PC-3 (cell line): ENCODE measurements at regions not wholly inside any gene's neighbourhood (a gene's known extent, or its start where the extent isn't known, plus 50 kb on each side); places are given as distances from the start of the nearest gene placed in this dataset.

Source experiments
- ATAC-seq: fragments of 200-7000 bp; cut with Tn5 transposase; 2 replicates; pipeline ENCODE4 v1.9.1; 2020; ENCODE audit warnings: mild to moderate bottlenecking, moderate library complexity
- BruUV-seq: library from RNA; stranded (reverse); fragments of 400-500 nt; replicated peaks from 2 replicates; lab custom pipeline; 2021; lab: Mats Ljungman, UMichigan
- CTCF ChIA-PET: fragments of 300-600 bp; sonication (Branson Sonifier 250); formaldehyde crosslinking; loops from one replicate; lab custom pipeline; 2022; ENCODE audit warnings: antibody characterized with exemption; lab: Charles Lee
- POLR2A ChIA-PET: fragments of 300-600 bp; sonication (Branson Sonifier 250); formaldehyde crosslinking; loops from one replicate; lab custom pipeline; 2022; ENCODE audit warnings: antibody characterized with exemption; ENCODE audit not compliant: unreplicated experiment; lab: Charles Lee
- DNase-seq: peaks from one replicate; pipeline ENCODE4 v3.0.0-alpha.2; 2015
- H2AFZ ChIP-seq: fragments of 300-600 bp; sonication (generic); 2 replicates; pipeline ENCODE4 v1.6.0; 2016; ENCODE audit warnings: antibody characterized with exemption, low read length
- H3F3A ChIP-seq: fragments of 300-600 bp; sonication (generic); one replicate; pipeline ENCODE4 v1.6.0; 2017; ENCODE audit warnings: antibody characterized with exemption, low read length, control low read depth, mild to moderate bottlenecking; ENCODE audit not compliant: unreplicated experiment
- H3K27ac ChIP-seq: fragments of 300-600 bp; sonication (generic); 2 replicates; pipeline ENCODE4 v1.5.1; 2016; ENCODE audit warnings: mild to moderate bottlenecking, low read length
- H3K27me3 ChIP-seq: fragments of 300-600 bp; sonication (generic); 2 replicates; pipeline ENCODE4 v1.6.1; 2016; ENCODE audit warnings: low read length, mixed read lengths
- H3K36me3 ChIP-seq: fragments of 300-600 bp; sonication (generic); 2 replicates; pipeline ENCODE4 v1.6.1; 2016; ENCODE audit warnings: low read depth, mixed run types, low read length, mixed read lengths
- H3K4me1 ChIP-seq: fragments of 300-600 bp; sonication (generic); 2 replicates; pipeline ENCODE4 v1.5.1; 2016; ENCODE audit warnings: low read length; ENCODE audit not compliant: insufficient read depth
- H3K4me2 ChIP-seq: fragments of 300-600 bp; sonication (generic); 2 replicates; pipeline ENCODE4 v1.6.0; 2016; ENCODE audit warnings: low read length
- H3K4me3 ChIP-seq: fragments of 300-600 bp; sonication (generic); 2 replicates; pipeline ENCODE4 v1.5.1; 2016; ENCODE audit warnings: mild to moderate bottlenecking, low read length, mixed read lengths
- H3K79me2 ChIP-seq: fragments of 300-600 bp; sonication (generic); 2 replicates; pipeline ENCODE4 v1.6.1; 2017; ENCODE audit warnings: low read length, mixed read lengths
- H3K9ac ChIP-seq: fragments of 300-600 bp; sonication (generic); 2 replicates; pipeline ENCODE4 v1.6.0; 2016; ENCODE audit warnings: mild to moderate bottlenecking, low read length
- H3K9me2 ChIP-seq: fragments of 300-600 bp; sonication (generic); replicated peaks from 2 replicates; pipeline ENCODE4 v1.6.1; 2016; ENCODE audit warnings: mixed run types, low read length, mixed read lengths
- H3K9me3 ChIP-seq: fragments of 300-600 bp; sonication (generic); 2 replicates; pipeline ENCODE4 v1.6.1; 2016; ENCODE audit warnings: low read length, mixed read lengths
- H4K20me1 ChIP-seq: fragments of 300-600 bp; sonication (generic); 2 replicates; pipeline ENCODE4 v1.6.1; 2016; ENCODE audit warnings: low read length, mixed read lengths
- CTCF ChIP-seq: fragments of 300-600 bp; sonication (generic); conservative IDR thresholded peaks from 2 replicates; pipeline ENCODE4 v1.5.1; 2017; ENCODE audit warnings: antibody characterized with exemption, low read depth, mild to moderate bottlenecking, low read length
- EZH2 ChIP-seq: fragments of 300-600 bp; sonication (generic); IDR thresholded peaks from one replicate; pipeline ENCODE4 v1.6.1; 2017; ENCODE audit warnings: antibody characterized with exemption, mild to moderate bottlenecking, low read length; ENCODE audit not compliant: unreplicated experiment
- EZH2phosphoT487 ChIP-seq: fragments of 300-600 bp; sonication (generic); IDR thresholded peaks from 2 replicates; pipeline ENCODE4 v1.6.1; 2018; ENCODE audit warnings: mild to moderate bottlenecking, antibody characterized with exemption, low read length, borderline replicate concordance
- intact Hi-C: fragments of 100-400 bp; cut with micrococcal nuclease; formaldehyde crosslinking; loops from 2 replicates; pipeline ENCODE4 v1.9.0; 2023

GRCh38 chr4:141339966-141340365, 119.3 kb downstream of the ZNF330 start:
- Histone ChIP-seq H3K9me2 (no peaks in the 10 kb centered on the region), H3K4me2 (no peak overlapping the region), H3K4me3 (no peak overlapping the region), H3K4me1 (no peaks in the 10 kb centered on the region), H3K9me3 (no peaks in the 10 kb centered on the region), H4K20me1 (no peaks in the 10 kb centered on the region), H3K27me3 (no peaks in the 10 kb centered on the region), H3K36me3 (no peaks in the 10 kb centered on the region), H3F3A (no peaks in the 10 kb centered on the region), H3K27ac (no peak overlapping the region), H2AFZ (no peak overlapping the region), H3K79me2 (no peaks in the 10 kb centered on the region), H3K9ac (no peak overlapping the region)
- ATAC-seq (no peak), DNase-seq (peak; percentile 44)
- intact Hi-C loops, result loop anchor here (10.0 kb wide), 1 partner anchor 705 kb away; no protein-coding TSS in a partner anchor
- ChIA-PET CTCF (no interaction called here), POLR2A (no interaction called here)
- TF ChIP-seq CTCF (no peak), EZH2phosphoT487 (no peak), EZH2 (no peak)
- no TSS peak for BruUV-seq

- intact Hi-C loops, result loop anchor here (10.0 kb wide), 1 partner anchor 704 kb away; no protein-coding TSS in a partner anchor
- no peaks in the 10 kb centered on the region for H3K27me3 ChIP-seq
- no peaks in the 10 kb centered on the region for H3K36me3 ChIP-seq
- ChIA-PET CTCF (no interaction called here), POLR2A (no interaction called here)
- H4K20me1 ChIP-seq, result no peaks in the 10 kb centered on the region
- H3K79me2 ChIP-seq, result no peaks in the 10 kb centered on the region
- TF ChIP-seq EZH2, result no peak
- ATAC-seq, result no peak
- H3K27ac ChIP-seq, result no peak overlapping the region
- H3K4me2 ChIP-seq, result no peak overlapping the region
- no peaks in the 10 kb centered on the region for H3K9me2 ChIP-seq
- no peak overlapping the region for H3K9ac ChIP-seq
- no peak overlapping the region for H3K4me3 ChIP-seq
- H3F3A ChIP-seq, result no peaks in the 10 kb centered on the region
- no peak for DNase-seq
- H3K9me3 ChIP-seq, result no peaks in the 10 kb centered on the region
- H3K4me1 ChIP-seq, result no peaks in the 10 kb centered on the region
- BruUV-seq, result no TSS peak
- H2AFZ ChIP-seq, result no peak overlapping the region
Measured at GRCh38 chr4:141340458-141340857, 119.8 kb downstream of the ZNF330 start.

- no peak overlapping the region for H3K9ac ChIP-seq
- ChIA-PET POLR2A (no interaction called here), CTCF (interaction anchor here (0.5 to 1.4 kb wide), 15 partner anchors 10 to 1246 kb away, joined by 3 to 9 read pairs (median 4); no protein-coding TSS in a partner anchor)
- peak; percentile 59 for ATAC-seq
- no peak overlapping the region for H3K4me2 ChIP-seq
- no peaks in the 10 kb centered on the region for H3K27me3 ChIP-seq
- intact Hi-C loops, result loop anchor here (1.0 to 10.0 kb wide), 6 partner anchors 189 to 1501 kb away; partner anchors contain the start of genes IL15 and INPP4B
- no peaks in the 10 kb centered on the region for H3F3A ChIP-seq
- H3K27ac ChIP-seq, result no peak overlapping the region
- H3K9me2 ChIP-seq, result no peaks in the 10 kb centered on the region
- H4K20me1 ChIP-seq, result no peaks in the 10 kb centered on the region
- H3K4me1 ChIP-seq, result peaks cover 16% of the 10 kb centered on the region
- H3K9me3 ChIP-seq, result no peaks in the 10 kb centered on the region
- no peak overlapping the region for H2AFZ ChIP-seq
- DNase-seq, result peak; percentile 81
- BruUV-seq, result no TSS peak
- TF ChIP-seq CTCF (peak; percentile 84), EZH2phosphoT487 (no peak)
- H3K79me2 ChIP-seq, result no peaks in the 10 kb centered on the region
- no peaks in the 10 kb centered on the region for H3K36me3 ChIP-seq
- no peak overlapping the region for H3K4me3 ChIP-seq
Measured at GRCh38 chr4:141346144-141346543, 125.4 kb downstream of the ZNF330 start.
